ENCODE measurements at regions not wholly inside any gene's neighbourhood (a gene's known extent, or its start where the extent isn't known, plus 50 kb on each side); places are given as distances from the start of the nearest gene placed in this dataset.

DNA sequence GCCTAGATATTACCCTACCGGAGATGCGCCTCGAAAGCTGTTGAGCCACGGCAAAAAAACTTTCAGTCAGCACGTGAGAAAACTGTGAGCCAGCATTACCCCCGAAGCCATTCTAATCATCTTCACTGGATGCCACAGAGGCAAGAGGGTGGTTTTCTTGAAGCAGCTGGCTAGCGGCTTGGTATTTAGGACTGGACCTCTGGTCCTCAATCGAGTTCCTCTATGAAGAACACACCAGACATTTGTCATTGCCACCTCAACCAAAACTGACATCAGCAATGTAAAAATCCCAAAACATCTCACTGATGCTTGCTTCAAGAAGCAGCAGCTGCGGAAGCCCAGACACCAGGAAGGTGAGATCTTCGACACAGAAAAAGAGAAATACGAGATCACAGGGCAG lies 52.8 kb upstream of the SLC66A3 start:
- CTCF ChIA-PET = no interaction called here
- WGBS, 2 experiments (ENCODE audit: extremely low coverage in 2 of 2, insufficient read length in 1 of 2) = no CpG with 5 or more reads among the region's 11 CpGs

More for the DNA sequence above, 52.8 kb upstream of the SLC66A3 start:
- Histone ChIP-seq H4K20me1 (ENCODE audit: insufficient read depth, low read length) (no peaks in the 10 kb centered on the region), H4K91ac (ENCODE audit: insufficient read depth, low read depth, low read length) (no peak overlapping the region), H3K4ac (ENCODE audit: low read depth, low read length) (no peak overlapping the region), H2AK5ac (ENCODE audit: low read depth, low read length) (no peak overlapping the region), H2AFZ (replicated peaks; ENCODE audit: low read length, poor library complexity) (no peak overlapping the region), H3K4me3 (ENCODE audit: insufficient read depth, low read depth, low read length) (no peak overlapping the region), H3K27ac (ENCODE audit: insufficient read depth, low read length) (no peak overlapping the region), H3K9me3 (ENCODE audit: control insufficient read depth, insufficient read depth, low read length) (no peaks in the 10 kb centered on the region), H3K23ac (ENCODE audit: low read depth, low read length) (no peak overlapping the region), H3K9ac (ENCODE audit: low read depth, low read length) (no peak overlapping the region), H2BK20ac (ENCODE audit: low read depth, low read length) (no peak overlapping the region), H2BK15ac (ENCODE audit: low read depth, low read length) (no peak overlapping the region), H4K8ac (ENCODE audit: low read depth in 2 of 2, low read length in 2 of 2) (no peak overlapping the region), H3K4me1 (ENCODE audit: control insufficient read depth, insufficient read depth, low read length) (peaks cover 2% of the 10 kb centered on the region; the same call in 1 of the 2 replicates), H2AK9ac (replicated peaks; ENCODE audit: low read depth, low read length, poor library complexity) (no peak overlapping the region), H3K36me3 (ENCODE audit: control insufficient read depth, insufficient read depth, low read length) (no peaks in the 10 kb centered on the region), H2BK120ac (ENCODE audit: low read depth, low read length) (no peak overlapping the region), H4K5ac (ENCODE audit: low read depth, low read length) (no peak overlapping the region), H2BK5ac (ENCODE audit: low read depth, low read length, poor library complexity, severe bottlenecking) (no peak overlapping the region), H3K14ac (replicated peaks; ENCODE audit: low read depth, low read length) (no peak overlapping the region), H3K56ac (ENCODE audit: extremely low read depth, insufficient read depth, low read length) (no peak overlapping the region), H3K79me1 (ENCODE audit: low read depth in 1 of 2, low read length in 2 of 2) (no peaks in the 10 kb centered on the region), H3K4me2 (ENCODE audit: low read depth, low read length) (no peak overlapping the region), H3K9me1 (ENCODE audit: insufficient read depth, low read length) (peaks cover 7% of the 10 kb centered on the region), H3K18ac (ENCODE audit: low read depth, low read length) (no peak overlapping the region), H3K27me3 (ENCODE audit: control insufficient read depth, insufficient read depth, low read length) (peaks cover 5% of the 10 kb centered on the region; the same call in 1 of the 2 replicates)
- POLR2A ChIA-PET (ENCODE audit: unreplicated experiment) = no interaction called here
- DNase-seq (no peak), ATAC-seq (ENCODE audit: low read depth) (no peak)
- in situ Hi-C loops (cut with MboI; ENCODE audit: low sequenced_read_pairs) = no loop called here
- TF ChIP-seq BHLHE40 (IDR thresholded peaks at IDR 0.05; ENCODE audit: low read depth, low read length) (no peak), CHD1 (IDR thresholded peaks at IDR 0.05; ENCODE audit: low read depth, low read length) (no peak), NFE2L2 (IDR thresholded peaks at IDR 0.05; ENCODE audit: low read depth, low read length) (no peak), FOS (IDR thresholded peaks at IDR 0.05; ENCODE audit: low read depth, low read length) (no peak), POLR2A (IDR thresholded peaks at IDR 0.05; ENCODE audit: low read depth, low read length) (no peak), RAD21 (IDR thresholded peaks at IDR 0.05; ENCODE audit: low read length) (no peak)
- TF ChIP-seq, protein P1, sequence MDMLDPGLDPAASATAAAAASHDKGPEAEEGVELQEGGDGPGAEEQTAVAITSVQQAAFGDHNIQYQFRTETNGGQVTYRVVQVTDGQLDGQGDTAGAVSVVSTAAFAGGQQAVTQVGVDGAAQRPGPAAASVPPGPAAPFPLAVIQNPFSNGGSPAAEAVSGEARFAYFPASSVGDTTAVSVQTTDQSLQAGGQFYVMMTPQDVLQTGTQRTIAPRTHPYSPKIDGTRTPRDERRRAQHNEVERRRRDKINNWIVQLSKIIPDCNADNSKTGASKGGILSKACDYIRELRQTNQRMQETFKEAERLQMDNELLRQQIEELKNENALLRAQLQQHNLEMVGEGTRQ (IDR thresholded peaks at IDR 0.05; ENCODE audit: low read depth, low read length) = no peak
- TF ChIP-seq, protein P2, sequence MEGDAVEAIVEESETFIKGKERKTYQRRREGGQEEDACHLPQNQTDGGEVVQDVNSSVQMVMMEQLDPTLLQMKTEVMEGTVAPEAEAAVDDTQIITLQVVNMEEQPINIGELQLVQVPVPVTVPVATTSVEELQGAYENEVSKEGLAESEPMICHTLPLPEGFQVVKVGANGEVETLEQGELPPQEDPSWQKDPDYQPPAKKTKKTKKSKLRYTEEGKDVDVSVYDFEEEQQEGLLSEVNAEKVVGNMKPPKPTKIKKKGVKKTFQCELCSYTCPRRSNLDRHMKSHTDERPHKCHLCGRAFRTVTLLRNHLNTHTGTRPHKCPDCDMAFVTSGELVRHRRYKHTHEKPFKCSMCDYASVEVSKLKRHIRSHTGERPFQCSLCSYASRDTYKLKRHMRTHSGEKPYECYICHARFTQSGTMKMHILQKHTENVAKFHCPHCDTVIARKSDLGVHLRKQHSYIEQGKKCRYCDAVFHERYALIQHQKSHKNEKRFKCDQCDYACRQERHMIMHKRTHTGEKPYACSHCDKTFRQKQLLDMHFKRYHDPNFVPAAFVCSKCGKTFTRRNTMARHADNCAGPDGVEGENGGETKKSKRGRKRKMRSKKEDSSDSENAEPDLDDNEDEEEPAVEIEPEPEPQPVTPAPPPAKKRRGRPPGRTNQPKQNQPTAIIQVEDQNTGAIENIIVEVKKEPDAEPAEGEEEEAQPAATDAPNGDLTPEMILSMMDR (conservative IDR thresholded peaks at IDR 0.05; ENCODE audit: low read depth, low read length) = no peak
- intact Hi-C loops (cut with micrococcal nuclease) = no loop called here
- dilution Hi-C loops (cut with HindIII; ENCODE audit: low sequenced_read_pairs, unreplicated experiment) = no loop called here
- BruUV-seq (replicated peaks) = no TSS peak
